HG03354 (cell line): ENCODE measurements at regions not wholly inside any gene's neighbourhood (a gene's known extent, or its start where the extent isn't known, plus 50 kb on each side); places are given as distances from the start of the nearest gene placed in this dataset.
A peak's percentile ranks its signal among the peaks of the same experiment; 100 is the strongest.

ENCODE experiments used
- ATAC-seq: cut with Tn5 transposase; IDR thresholded peaks from one replicate; pipeline ENCODE4 v1.9.1; 2021; ENCODE audit warnings: mild to moderate bottlenecking; ENCODE audit not compliant: unreplicated experiment, poor library complexity, severe bottlenecking

DNA sequence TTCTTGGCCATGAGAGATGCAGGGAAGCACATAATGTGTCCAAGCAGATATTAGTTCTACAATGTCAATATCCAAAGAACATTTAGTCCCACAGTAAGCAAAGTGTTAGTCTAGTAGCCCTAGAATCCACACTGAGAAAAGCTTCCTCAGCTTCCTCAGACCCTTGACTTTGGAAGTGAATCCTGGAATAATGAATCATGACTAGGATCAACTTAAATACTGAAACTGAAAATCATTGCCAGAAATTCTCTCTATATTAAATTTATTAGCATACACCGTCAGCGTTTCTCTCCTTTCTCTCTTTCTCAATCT lies 356.9 kb upstream of the ACVR2A start:
- no peak for ATAC-seq

GRCh38 chr2:147487286-147487977 lies 357.4 kb upstream of the ACVR2A start:
- no peak for ATAC-seq

DNA sequence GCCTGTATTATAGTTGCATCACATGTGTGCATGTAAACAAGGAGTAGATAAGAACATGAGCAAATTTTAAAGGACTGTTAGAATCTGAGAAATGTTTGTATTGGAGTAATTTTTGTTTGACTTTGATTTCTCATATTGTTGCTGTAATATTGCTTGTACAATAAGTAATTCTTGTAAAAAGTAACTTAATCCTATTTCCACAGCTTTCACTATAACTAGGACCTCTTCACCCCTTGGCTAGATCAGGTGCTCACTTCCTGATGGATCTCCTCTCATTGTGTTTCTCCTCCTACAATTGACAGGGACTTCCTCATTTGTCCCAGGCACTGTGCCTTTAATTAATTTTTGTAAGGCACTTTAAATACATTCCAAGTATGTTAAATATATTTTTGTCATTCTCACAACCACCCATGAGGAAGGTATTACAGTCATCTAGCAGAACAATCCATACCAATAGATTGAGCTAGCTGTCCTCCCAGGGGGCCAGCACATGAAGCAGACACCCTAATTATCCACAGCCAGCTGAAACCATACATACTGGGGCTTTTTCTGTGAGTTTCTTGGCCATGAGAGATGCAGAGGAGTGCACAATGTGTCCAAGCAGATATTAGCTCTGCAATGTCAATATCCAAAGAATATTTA lies 359.5 kb upstream of the ACVR2A start:
- ATAC-seq, result no peak

GRCh38 chr2:147483911-147484310 lies 360.9 kb upstream of the ACVR2A start:
- ATAC-seq, result no peak

GRCh38 chr2:147482916-147483669 lies 361.7 kb upstream of the ACVR2A start:
- ATAC-seq, result no peak

- no peak for ATAC-seq
Measured at GRCh38 chr2:147482111-147482895, 362.5 kb upstream of the ACVR2A start.

DNA sequence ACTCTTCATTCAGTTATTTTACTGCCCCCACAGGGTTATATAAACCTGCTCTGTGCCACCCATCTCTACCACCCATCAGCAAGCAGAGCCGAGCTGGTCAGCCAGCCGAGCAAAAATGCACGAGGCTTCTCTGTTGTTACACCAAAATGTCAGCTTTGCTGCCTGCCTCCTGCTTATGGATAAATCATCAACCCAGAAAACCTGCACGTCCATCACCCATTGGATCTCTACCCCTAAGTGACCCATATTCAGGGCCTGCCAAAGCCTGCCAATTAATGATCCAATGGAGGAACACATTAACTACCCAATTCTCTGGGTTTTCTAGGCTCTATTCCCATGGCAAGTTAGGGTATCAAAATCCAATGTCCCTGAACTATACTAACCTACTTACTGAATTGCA lies 365.5 kb upstream of the ACVR2A start:
- no peak for ATAC-seq

- ATAC-seq, result no peak
Measured at GRCh38 chr2:147473075-147473474, 371.8 kb upstream of the ACVR2A start.

- ATAC-seq, result no peak
Measured at GRCh38 chr2:147471126-147471525, 373.7 kb upstream of the ACVR2A start.

DNA sequence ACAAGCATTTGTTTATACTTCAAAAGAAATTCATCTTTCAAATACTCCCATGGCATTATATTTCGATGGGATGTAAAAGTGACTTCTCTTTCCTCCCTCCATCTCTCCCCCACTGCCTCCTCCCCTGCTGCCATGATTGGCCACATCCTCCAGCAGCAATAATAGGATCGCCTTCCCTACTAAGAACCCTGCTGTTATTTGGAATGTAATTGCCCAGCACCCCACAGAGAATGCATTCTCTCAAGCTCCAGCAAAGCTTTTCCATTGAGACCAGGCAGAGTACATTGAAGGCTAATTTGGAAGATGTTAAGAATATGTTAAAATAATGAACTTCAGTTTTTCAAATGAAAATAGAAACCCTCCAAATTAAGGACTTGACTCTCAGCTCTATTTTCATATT lies 375.4 kb upstream of the ACVR2A start:
- no peak for ATAC-seq

DNA sequence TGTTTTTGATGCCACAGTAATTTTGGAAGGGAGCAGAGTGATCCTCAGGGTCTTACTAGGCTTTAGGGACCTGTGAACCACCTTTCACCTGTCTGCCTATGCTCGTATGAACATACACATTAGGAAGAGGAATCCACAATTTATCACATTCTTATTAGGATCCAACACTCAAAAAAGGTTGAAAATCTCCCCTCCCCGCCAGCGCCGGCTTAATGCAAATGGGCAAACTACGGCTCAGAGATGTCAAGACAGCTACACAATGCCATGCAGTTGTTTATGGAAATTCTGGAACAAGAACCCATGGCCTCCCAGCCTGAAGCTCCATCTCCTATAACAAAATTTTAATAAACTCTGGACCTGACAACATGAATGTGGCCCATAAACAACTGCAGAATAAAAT lies 375.9 kb upstream of the ACVR2A start:
- no peak for ATAC-seq

DNA sequence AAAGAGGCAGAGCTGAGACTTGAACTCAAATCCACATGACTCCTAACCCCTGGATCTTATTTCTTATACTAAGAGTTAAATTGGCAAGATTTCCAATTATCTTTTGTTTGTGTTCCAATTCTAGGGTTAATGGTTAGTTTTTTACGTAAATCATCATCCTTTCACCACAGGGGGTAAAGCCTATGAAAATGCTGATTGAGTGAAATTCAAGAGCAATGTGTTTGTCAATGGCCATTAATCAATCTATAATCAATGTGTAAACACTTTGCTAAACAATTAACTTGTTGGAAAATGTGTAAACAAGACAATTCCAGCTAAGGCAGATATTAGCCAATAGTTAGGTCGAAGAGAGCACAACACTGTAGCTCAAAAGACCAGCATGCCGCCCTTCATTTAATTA lies 376.5 kb upstream of the ACVR2A start:
- ATAC-seq, result no peak

GRCh38 chr2:147467441-147467840 lies 377.4 kb upstream of the ACVR2A start:
- no peak for ATAC-seq

- no peak for ATAC-seq
Measured at GRCh38 chr2:147464737-147465357, 380.0 kb upstream of the ACVR2A start.

GRCh38 chr2:147463881-147464520 lies 380.8 kb upstream of the ACVR2A start:
- peak; percentile 98 for ATAC-seq

DNA sequence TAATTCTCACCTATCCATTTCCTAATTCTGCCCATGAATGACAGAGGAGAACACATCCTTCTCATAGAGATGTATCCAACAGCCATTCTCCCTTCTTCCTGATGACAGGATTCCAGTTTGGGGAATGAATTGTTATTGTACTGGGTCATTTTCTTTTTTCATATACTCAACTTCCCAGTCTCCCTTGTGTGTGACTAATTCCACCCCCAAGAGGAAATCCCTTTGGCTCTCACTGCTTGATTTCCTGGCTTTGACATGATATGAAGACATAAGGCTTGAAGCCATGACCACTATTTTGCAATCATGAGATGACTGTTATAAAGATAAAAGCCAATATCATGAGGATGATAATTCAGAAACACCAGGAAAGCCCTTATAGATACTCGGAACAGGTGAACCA lies 384.7 kb upstream of the ACVR2A start:
- ATAC-seq, result no peak

- ATAC-seq, result no peak
Measured at GRCh38 chr2:147456779-147457178, 388.1 kb upstream of the ACVR2A start.

GRCh38 chr2:147451902-147452515 lies 392.8 kb upstream of the ACVR2A start:
- ATAC-seq, result no peak
